Epithelial cell of proximal tubule (primary cell): ENCODE measurements at regions not wholly inside any gene's neighbourhood (a gene's known extent, or its start where the extent isn't known, plus 50 kb on each side); places are given as distances from the start of the nearest gene placed in this dataset.
A peak's percentile ranks its signal among the peaks of the same experiment; 100 is the strongest.

Source experiments
- DNase-seq: peaks from one replicate; pipeline ENCODE4 v3.0.0-alpha.2; 2011; ENCODE audit warnings: low read depth
- H3K4me3 ChIP-seq: 2 replicates; pipeline ENCODE4 v1.5.1; 2011; ENCODE audit warnings: low read depth, mild to moderate bottlenecking, low read length
- TF ChIP-seq, protein P1 (sequence below): conservative IDR thresholded peaks from 2 replicates; pipeline ENCODE4 v1.5.1; 2012; ENCODE audit warnings: low read depth, mild to moderate bottlenecking, low read length

DNA sequence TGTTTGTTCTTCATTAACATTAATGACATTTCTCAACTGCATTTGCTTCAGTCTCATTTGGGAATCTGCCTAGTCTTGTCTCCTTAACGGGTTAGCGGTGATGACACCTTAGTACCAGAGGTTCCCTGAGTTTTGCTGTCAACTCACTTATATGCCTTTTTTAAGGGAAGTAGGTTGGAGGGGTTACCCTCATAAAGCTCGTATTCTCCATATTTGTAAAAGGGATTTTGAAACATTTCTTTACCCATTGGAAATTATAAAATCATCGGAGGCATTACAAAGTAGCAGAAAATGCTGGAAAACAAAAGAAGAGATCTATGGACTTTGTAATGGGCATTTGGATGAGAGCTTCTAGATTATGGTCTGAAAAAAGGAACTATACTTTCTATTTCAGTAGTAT lies 88.7 kb upstream of the PRDM1 start:
- TF ChIP-seq, protein P1, sequence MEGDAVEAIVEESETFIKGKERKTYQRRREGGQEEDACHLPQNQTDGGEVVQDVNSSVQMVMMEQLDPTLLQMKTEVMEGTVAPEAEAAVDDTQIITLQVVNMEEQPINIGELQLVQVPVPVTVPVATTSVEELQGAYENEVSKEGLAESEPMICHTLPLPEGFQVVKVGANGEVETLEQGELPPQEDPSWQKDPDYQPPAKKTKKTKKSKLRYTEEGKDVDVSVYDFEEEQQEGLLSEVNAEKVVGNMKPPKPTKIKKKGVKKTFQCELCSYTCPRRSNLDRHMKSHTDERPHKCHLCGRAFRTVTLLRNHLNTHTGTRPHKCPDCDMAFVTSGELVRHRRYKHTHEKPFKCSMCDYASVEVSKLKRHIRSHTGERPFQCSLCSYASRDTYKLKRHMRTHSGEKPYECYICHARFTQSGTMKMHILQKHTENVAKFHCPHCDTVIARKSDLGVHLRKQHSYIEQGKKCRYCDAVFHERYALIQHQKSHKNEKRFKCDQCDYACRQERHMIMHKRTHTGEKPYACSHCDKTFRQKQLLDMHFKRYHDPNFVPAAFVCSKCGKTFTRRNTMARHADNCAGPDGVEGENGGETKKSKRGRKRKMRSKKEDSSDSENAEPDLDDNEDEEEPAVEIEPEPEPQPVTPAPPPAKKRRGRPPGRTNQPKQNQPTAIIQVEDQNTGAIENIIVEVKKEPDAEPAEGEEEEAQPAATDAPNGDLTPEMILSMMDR = no peak
- no peak for DNase-seq
- no peak overlapping the region for H3K4me3 ChIP-seq

GRCh38 chr6:105995391-105995865 lies 90.7 kb upstream of the PRDM1 start:
- TF ChIP-seq, protein P1 = no peak
- DNase-seq = no peak
- H3K4me3 ChIP-seq = no peak overlapping the region

DNA sequence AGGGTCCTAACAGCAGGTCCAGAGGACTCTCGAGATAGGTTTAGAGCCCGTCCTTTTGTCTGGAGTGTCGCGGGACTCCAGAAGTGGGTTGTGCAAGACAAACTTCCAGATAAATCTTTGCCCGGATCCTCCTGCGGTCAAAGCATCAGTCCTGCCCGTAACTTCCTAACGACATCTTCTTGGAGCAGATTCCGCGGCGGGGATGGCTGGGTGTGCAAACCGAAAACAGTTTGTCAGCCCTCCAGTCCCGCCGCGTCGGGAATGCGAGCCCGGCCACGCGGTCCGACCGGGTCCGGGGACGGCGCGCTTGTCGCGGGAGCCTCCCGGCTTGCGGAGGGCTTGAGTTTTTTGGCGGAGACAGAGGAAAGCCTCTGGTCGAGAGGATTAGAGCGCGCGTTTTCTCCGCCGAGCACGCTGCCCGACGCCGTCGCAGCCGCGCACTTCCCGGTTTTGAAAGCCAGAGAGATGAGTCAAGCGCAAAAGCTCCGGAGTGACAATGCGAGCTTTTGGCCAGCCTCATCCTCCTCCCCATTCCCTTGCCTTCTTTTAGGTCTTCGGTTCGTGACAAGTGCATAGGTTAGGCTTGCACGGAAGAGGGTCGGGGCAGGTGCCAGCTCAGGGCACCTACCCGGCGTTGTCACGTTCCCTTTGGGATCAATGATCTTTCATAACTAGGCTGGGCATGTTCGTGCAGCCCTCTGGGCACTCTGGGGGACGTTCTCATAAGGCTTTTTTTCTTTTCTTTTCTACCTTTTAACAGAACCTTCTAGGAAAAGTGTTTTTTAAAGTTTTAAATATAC lies 91.3 kb upstream of the PRDM1 start:
- no peak for DNase-seq
- H3K4me3 ChIP-seq = peak overlapping the region; percentile 56
- TF ChIP-seq, protein P1 = no peak

- TF ChIP-seq, protein P1 = no peak
- peak overlapping the region; percentile 56 for H3K4me3 ChIP-seq
- no peak for DNase-seq
Observed at GRCh38 chr6:105994118-105994590, 92.0 kb upstream of the PRDM1 start.

- TF ChIP-seq, protein P1 = no peak
- H3K4me3 ChIP-seq = no peak overlapping the region
- DNase-seq = no peak
Observed at GRCh38 chr6:105993341-105994117, 92.6 kb upstream of the PRDM1 start.

GRCh38 chr6:105992315-105992961 lies 93.7 kb upstream of the PRDM1 start:
- DNase-seq = no peak
- TF ChIP-seq, protein P1 = no peak

More at GRCh38 chr6:105992315-105992961, 93.7 kb upstream of the PRDM1 start:
- H3K4me3 ChIP-seq = peak overlapping the region; percentile 81
